HCT116 (cell line): ENCODE measurements at regions not wholly inside any gene's neighbourhood (a gene's known extent, or its start where the extent isn't known, plus 50 kb on each side); places are given as distances from the start of the nearest gene placed in this dataset.

Experiments
- ATAC-seq: fragments of 200-7000 bp; cut with Tn5 transposase; 2 replicates; pipeline ENCODE4 v1.9.1; 2020; ENCODE audit warnings: mild to moderate bottlenecking, moderate library complexity
- BruUV-seq: library from RNA; stranded (reverse); fragments of 400-500 nt; replicated peaks from 2 replicates; lab custom pipeline; 2021; lab: Mats Ljungman, UMichigan
- CTCF ChIA-PET: fragments of 300-600 bp; sonication (Branson Sonifier 250); formaldehyde crosslinking; loops from one replicate; lab custom pipeline; 2021; ENCODE audit warnings: antibody characterized with exemption; lab: Charles Lee
- POLR2A ChIA-PET: fragments of 300-600, 350-600 bp; sonication (Branson Sonifier 250); formaldehyde crosslinking; loops from one replicate; lab custom pipeline; 2021; ENCODE audit warnings: antibody characterized with exemption; lab: Charles Lee
- RAD21 ChIA-PET, 2 experiments: fragments of 300-600 bp; sonication (Branson Sonifier 250); formaldehyde crosslinking; loops; one replicate each; lab custom pipeline; 2023; ENCODE audit warnings: low total read pairs in 2 of 2; ENCODE audit not compliant: uncharacterized antibody in 2 of 2, unreplicated experiment in 2 of 2, low non-redundant PET in 1 of 2; lab: Charles Lee
- DNase-seq: peaks from one replicate; pipeline ENCODE4 v3.0.0-alpha.2; 2010; ENCODE audit warnings: low read depth, low spot score
- H2AFZ ChIP-seq: fragments of 200-600 bp; shearing (Covaris generic), sonication (generic); 2 replicates; pipeline ENCODE4 v1.6.1; 2017; ENCODE audit warnings: low read depth, mixed run types, mixed read lengths, antibody characterized with exemption, low read length; ENCODE audit not compliant: poor library complexity, severe bottlenecking
- H3K27ac ChIP-seq: 2 replicates; pipeline ENCODE4 v1.5.1; 2012; ENCODE audit warnings: low read depth, low read length
- H3K27me3 ChIP-seq: fragments of 200-600 bp; sonication (generic); 2 replicates; pipeline ENCODE4 v1.6.1; 2016; ENCODE audit warnings: mixed run types, low read length, mixed read lengths; ENCODE audit not compliant: insufficient read depth
- H3K36me3 ChIP-seq, 2 experiments: fragments of 200-500 bp in 1 of 2; fragments of 200-600 bp in 1 of 2; sonication (Bioruptor generic) in 1 of 2; sonication (generic) in 1 of 2; 2 replicates each; pipeline versions ENCODE4 v1.5.1 to v1.6.1; 2014 to 2016; ENCODE audit warnings: low read length in 2 of 2, inconsistent platforms in 1 of 2, mixed read lengths in 1 of 2, mixed run types in 1 of 2; ENCODE audit not compliant: insufficient read depth in 2 of 2, control insufficient read depth in 1 of 2
- H3K4me1 ChIP-seq, 2 experiments: fragments of 200-600 bp in 1 of 2; sonication (generic) in 1 of 2; 2 replicates each; pipeline versions ENCODE4 v1.5.1 to v1.6.1; 2012 to 2017; ENCODE audit warnings: low read length in 2 of 2, inconsistent platforms in 1 of 2, mild to moderate bottlenecking in 1 of 2, mixed read lengths in 1 of 2, mixed run types in 1 of 2, moderate library complexity in 1 of 2; ENCODE audit not compliant: insufficient read depth in 2 of 2, control insufficient read depth in 1 of 2
- H3K4me2 ChIP-seq: fragments of 200-600 bp; sonication (generic); 2 replicates; pipeline ENCODE4 v1.6.1; 2017; ENCODE audit warnings: mixed run types, low read length, mixed read lengths
- H3K4me3 ChIP-seq, 2 experiments: fragments of 200-600 bp in 1 of 2; sonication (generic) in 1 of 2; replicated peaks in 1 of 2; 2 replicates each; pipeline ENCODE4 v1.5.1; 2011 to 2016; ENCODE audit warnings: low read length in 2 of 2, control low read depth in 1 of 2, low read depth in 1 of 2, mild to moderate bottlenecking in 1 of 2, mixed read lengths in 1 of 2, mixed run types in 1 of 2
- H3K79me2 ChIP-seq: fragments of 200-600 bp; sonication (generic); 2 replicates; pipeline ENCODE4 v1.6.1; 2017; ENCODE audit warnings: mild to moderate bottlenecking, mixed run types, low read length, moderate library complexity, mixed read lengths; ENCODE audit not compliant: insufficient read depth
- H3K9ac ChIP-seq: fragments of 200-600 bp; sonication (generic); 2 replicates; pipeline ENCODE4 v1.6.1; 2016; ENCODE audit warnings: low read length, mixed read lengths
- H3K9me2 ChIP-seq: fragments of 200-600 bp; sonication (generic), shearing (Covaris generic); 2 replicates; pipeline ENCODE4 v1.6.1; 2017; ENCODE audit warnings: mixed run types, mild to moderate bottlenecking, moderate library complexity; ENCODE audit not compliant: insufficient read depth
- H3K9me3 ChIP-seq, 2 experiments: fragments of 200-500 bp in 1 of 2; fragments of 200-600 bp in 1 of 2; sonication (Bioruptor generic) in 1 of 2; sonication (generic) in 1 of 2; 2 replicates each; pipeline ENCODE4 v1.6.1; 2014 to 2017; ENCODE audit warnings: low read length in 2 of 2, mixed read lengths in 2 of 2, inconsistent platforms in 1 of 2, low read depth in 1 of 2, mild to moderate bottlenecking in 1 of 2, mixed run types in 1 of 2, moderate library complexity in 1 of 2; ENCODE audit not compliant: control insufficient read depth in 1 of 2, insufficient read depth in 1 of 2
- H4K20me1 ChIP-seq: fragments of 200-600 bp; sonication (generic), shearing (Covaris generic); 2 replicates; pipeline ENCODE4 v1.6.1; 2017; ENCODE audit warnings: mixed run types, mild to moderate bottlenecking, moderate library complexity; ENCODE audit not compliant: insufficient read depth
- CBX3 ChIP-seq: IDR thresholded peaks from 2 replicates; pipeline ENCODE4 v1.6.1; 2012; ENCODE audit warnings: low read depth
- EGR1 ChIP-seq: IDR thresholded peaks from 2 replicates; pipeline ENCODE4 v1.6.1; 2012; ENCODE audit warnings: low read depth
- EZH2 ChIP-seq: fragments of 200-600 bp; sonication (generic); IDR thresholded peaks from 2 replicates; pipeline ENCODE4 v1.6.1; 2017; ENCODE audit warnings: antibody characterized with exemption, mixed run types
- EZH2phosphoT487 ChIP-seq: fragments of 200-600 bp; IDR thresholded peaks from 2 replicates; pipeline ENCODE4 v1.6.1; 2018; ENCODE audit warnings: antibody characterized with exemption, borderline replicate concordance
- JUND ChIP-seq: IDR thresholded peaks from 2 replicates; pipeline ENCODE4 v1.6.1; 2012
- POLR2AphosphoS5 ChIP-seq: IDR thresholded peaks from 2 replicates; pipeline ENCODE4 v1.6.1; 2011; ENCODE audit warnings: mild to moderate bottlenecking, low read depth, low read length, moderate library complexity
- RAD21 ChIP-seq: IDR thresholded peaks from 2 replicates; pipeline ENCODE4 v1.6.1; 2012; ENCODE audit warnings: low read depth, mild to moderate bottlenecking
- SIN3A ChIP-seq: IDR thresholded peaks from 2 replicates; pipeline ENCODE4 v1.6.1; 2012; ENCODE audit warnings: low read depth
- SP1 ChIP-seq: IDR thresholded peaks from 2 replicates; pipeline ENCODE4 v1.6.1; 2012; ENCODE audit warnings: low read depth
- SRF ChIP-seq: IDR thresholded peaks from 2 replicates; pipeline ENCODE4 v1.6.1; 2012; ENCODE audit warnings: low read depth
- TCF7L2 ChIP-seq: IDR thresholded peaks from 2 replicates; pipeline ENCODE4 v1.7.0; 2011; ENCODE audit warnings: borderline replicate concordance, inconsistent platforms; ENCODE audit not compliant: insufficient read depth, insufficient read length; ENCODE audit errors: extremely low read depth
- YY1 ChIP-seq: IDR thresholded peaks from 2 replicates; pipeline ENCODE4 v1.6.1; 2011; ENCODE audit warnings: low read length, low read depth, moderate library complexity, mild to moderate bottlenecking; ENCODE audit not compliant: insufficient replicate concordance; ENCODE audit errors: extremely low read depth
- ZNF274 ChIP-seq: fragments of 200-500 bp; sonication (Bioruptor generic); IDR thresholded peaks from 2 replicates; pipeline ENCODE4 v1.6.1; 2014; ENCODE audit warnings: mild to moderate bottlenecking, low read depth, low read length, inconsistent platforms
- intact Hi-C: fragments of 100-400 bp; cut with micrococcal nuclease; formaldehyde crosslinking; loops from 2 replicates; pipeline ENCODE4 v1.10.0; 2022
- TF ChIP-seq, protein P1 (sequence below), 3 experiments: fragments of 200-600 bp in 1 of 3; sonication (generic) in 1 of 3; IDR thresholded peaks in 2 of 3; conservative IDR thresholded peaks in 1 of 3; 2 replicates each; pipeline ENCODE4 v1.5.1; 2012 to 2017; ENCODE audit warnings: low read depth in 2 of 3, low read length in 2 of 3, antibody characterized with exemption in 1 of 3, borderline replicate concordance in 1 of 3, control low read depth in 1 of 3, mild to moderate bottlenecking in 1 of 3, mixed read lengths in 1 of 3, mixed run types in 1 of 3, moderate library complexity in 1 of 3; ENCODE audit not compliant: insufficient read depth in 1 of 3
- TF ChIP-seq, protein P2 (sequence below): IDR thresholded peaks from 2 replicates; pipeline ENCODE4 v1.6.1; 2011; ENCODE audit warnings: mild to moderate bottlenecking, low read length, moderate library complexity; ENCODE audit not compliant: insufficient replicate concordance; ENCODE audit errors: extremely low read depth

DNA sequence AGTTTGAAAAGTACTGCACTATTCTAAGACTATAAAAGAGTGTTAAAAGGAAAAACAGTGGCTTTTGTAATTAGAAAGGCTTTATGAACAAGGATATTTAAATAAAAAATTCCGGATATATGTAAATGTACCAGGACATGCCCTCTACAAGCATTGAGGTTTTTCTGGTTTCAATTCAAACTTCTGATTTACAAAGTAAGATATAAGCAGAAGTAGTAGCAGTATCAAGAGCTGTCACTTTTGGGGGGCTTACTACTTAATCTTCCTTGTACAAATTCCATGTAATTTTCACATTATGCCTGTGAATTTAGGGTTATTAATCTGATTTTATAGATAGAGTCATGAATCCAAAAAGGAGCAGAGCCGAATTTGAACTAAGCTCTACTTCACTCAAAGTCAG lies 170.3 kb upstream of the ATP2B1 start:
- CTCF ChIA-PET = no interaction called here

DNA sequence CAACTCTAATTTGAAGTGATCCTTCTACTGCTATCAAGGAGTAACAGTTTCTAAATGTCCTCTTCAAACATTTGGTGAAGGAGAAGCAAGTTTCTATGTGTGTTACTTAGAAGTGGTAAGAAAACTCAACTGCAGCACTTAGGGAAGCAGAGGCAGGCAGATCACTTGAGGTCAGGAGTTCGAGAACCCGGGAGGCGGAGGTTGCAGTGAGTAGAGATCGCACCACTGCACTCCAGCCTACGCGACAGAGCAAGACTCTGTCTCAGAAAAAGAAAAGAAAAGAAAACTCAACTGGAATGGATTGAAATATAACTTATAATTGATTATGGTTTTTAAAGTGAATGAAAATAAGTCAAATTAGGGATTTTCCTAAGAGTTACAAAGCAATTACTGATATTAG lies 169.7 kb upstream of the ATP2B1 start:
- Histone ChIP-seq H2AFZ (no peak overlapping the region), H3K79me2 (no peaks in the 10 kb centered on the region), H3K4me1 (no peaks in the 10 kb centered on the region), H3K9ac (no peak overlapping the region), H3K27me3 (no peaks in the 10 kb centered on the region), H3K36me3 (no peaks in the 10 kb centered on the region), H4K20me1 (no peaks in the 10 kb centered on the region), H3K27ac (no peak overlapping the region), H3K9me2 (peaks cover 3% of the 10 kb centered on the region; the same call in 1 of the 2 replicates), H3K4me3 (no peak overlapping the region), H3K9me3 (no peaks in the 10 kb centered on the region), H3K4me2 (no peak overlapping the region)
- ATAC-seq (no peak), DNase-seq (no peak)
- POLR2A ChIA-PET = no interaction called here
- intact Hi-C loops = no loop called here
- no TSS peak for BruUV-seq
- RAD21 ChIA-PET = no interaction called here
- CTCF ChIA-PET = no interaction called here
- TF ChIP-seq TCF7L2 (no peak), SIN3A (no peak), RAD21 (no peak), YY1 (no peak), POLR2AphosphoS5 (no peak), EGR1 (no peak), SP1 (no peak), JUND (no peak), SRF (no peak), EZH2phosphoT487 (no peak), CBX3 (no peak), EZH2 (no peak)
- TF ChIP-seq, protein P1, sequence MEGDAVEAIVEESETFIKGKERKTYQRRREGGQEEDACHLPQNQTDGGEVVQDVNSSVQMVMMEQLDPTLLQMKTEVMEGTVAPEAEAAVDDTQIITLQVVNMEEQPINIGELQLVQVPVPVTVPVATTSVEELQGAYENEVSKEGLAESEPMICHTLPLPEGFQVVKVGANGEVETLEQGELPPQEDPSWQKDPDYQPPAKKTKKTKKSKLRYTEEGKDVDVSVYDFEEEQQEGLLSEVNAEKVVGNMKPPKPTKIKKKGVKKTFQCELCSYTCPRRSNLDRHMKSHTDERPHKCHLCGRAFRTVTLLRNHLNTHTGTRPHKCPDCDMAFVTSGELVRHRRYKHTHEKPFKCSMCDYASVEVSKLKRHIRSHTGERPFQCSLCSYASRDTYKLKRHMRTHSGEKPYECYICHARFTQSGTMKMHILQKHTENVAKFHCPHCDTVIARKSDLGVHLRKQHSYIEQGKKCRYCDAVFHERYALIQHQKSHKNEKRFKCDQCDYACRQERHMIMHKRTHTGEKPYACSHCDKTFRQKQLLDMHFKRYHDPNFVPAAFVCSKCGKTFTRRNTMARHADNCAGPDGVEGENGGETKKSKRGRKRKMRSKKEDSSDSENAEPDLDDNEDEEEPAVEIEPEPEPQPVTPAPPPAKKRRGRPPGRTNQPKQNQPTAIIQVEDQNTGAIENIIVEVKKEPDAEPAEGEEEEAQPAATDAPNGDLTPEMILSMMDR (IDR thresholded peaks at IDR 0.05 in 2 of 3, conservative IDR thresholded peaks at IDR 0.05 in 1 of 3; ENCODE audit: borderline replicate concordance in 1 of 3, insufficient read depth in 1 of 3, low read depth in 2 of 3, low read length in 2 of 3) = no peak
- TF ChIP-seq, protein P2, sequence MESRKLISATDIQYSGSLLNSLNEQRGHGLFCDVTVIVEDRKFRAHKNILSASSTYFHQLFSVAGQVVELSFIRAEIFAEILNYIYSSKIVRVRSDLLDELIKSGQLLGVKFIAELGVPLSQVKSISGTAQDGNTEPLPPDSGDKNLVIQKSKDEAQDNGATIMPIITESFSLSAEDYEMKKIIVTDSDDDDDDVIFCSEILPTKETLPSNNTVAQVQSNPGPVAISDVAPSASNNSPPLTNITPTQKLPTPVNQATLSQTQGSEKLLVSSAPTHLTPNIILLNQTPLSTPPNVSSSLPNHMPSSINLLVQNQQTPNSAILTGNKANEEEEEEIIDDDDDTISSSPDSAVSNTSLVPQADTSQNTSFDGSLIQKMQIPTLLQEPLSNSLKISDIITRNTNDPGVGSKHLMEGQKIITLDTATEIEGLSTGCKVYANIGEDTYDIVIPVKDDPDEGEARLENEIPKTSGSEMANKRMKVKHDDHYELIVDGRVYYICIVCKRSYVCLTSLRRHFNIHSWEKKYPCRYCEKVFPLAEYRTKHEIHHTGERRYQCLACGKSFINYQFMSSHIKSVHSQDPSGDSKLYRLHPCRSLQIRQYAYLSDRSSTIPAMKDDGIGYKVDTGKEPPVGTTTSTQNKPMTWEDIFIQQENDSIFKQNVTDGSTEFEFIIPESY = no peak

More for the DNA sequence above, 170.3 kb upstream of the ATP2B1 start:
- DNase-seq = no peak
- Histone ChIP-seq H3K9me3 (no peaks in the 10 kb centered on the region), H3K27me3 (no peaks in the 10 kb centered on the region), H4K20me1 (no peaks in the 10 kb centered on the region)
- TF ChIP-seq CBX3 (no peak), ZNF274 (no peak), RAD21 (no peak)
- TF ChIP-seq, all 23 proteins: peak for 0
- no peak overlapping the region for H2AFZ ChIP-seq
- RAD21 ChIA-PET = no interaction called here
- H3K9ac ChIP-seq = no peak overlapping the region
- BruUV-seq = no TSS peak
- no peaks in the 10 kb centered on the region for H3K36me3 ChIP-seq
- H3K9me2 ChIP-seq = peaks cover 3% of the 10 kb centered on the region; the same call in 1 of the 2 replicates
- intact Hi-C loops = no loop called here
- H3K27ac ChIP-seq = no peak overlapping the region
- POLR2A ChIA-PET = no interaction called here
- no peak overlapping the region for H3K4me3 ChIP-seq
- no peak overlapping the region for H3K4me2 ChIP-seq
- no peak for ATAC-seq
- no peaks in the 10 kb centered on the region for H3K4me1 ChIP-seq
- no peaks in the 10 kb centered on the region for H3K79me2 ChIP-seq
